HEK293 (cell line): ENCODE measurements at regions not wholly inside any gene's neighbourhood (a gene's known extent, or its start where the extent isn't known, plus 50 kb on each side); places are given as distances from the start of the nearest gene placed in this dataset.

Source experiments
- HOXC10 ChIP-seq: sonication (generic); formaldehyde crosslinking; IDR thresholded peaks from 2 replicates; pipeline ENCODE4 v1.8.1; 2023; ENCODE audit warnings: mild to moderate bottlenecking, missing genetic modification reagents
- ZBTB1 ChIP-seq: fragments of 450-650 bp; formaldehyde crosslinking; IDR thresholded peaks from 2 replicates; pipeline ENCODE4 v1.5.1; 2016; ENCODE audit warnings: missing biosample characterization, missing genetic modification characterization
- ZBTB7A ChIP-seq: fragments of 450-650 bp; formaldehyde crosslinking; IDR thresholded peaks from 2 replicates; pipeline ENCODE4 v1.5.1; 2016; ENCODE audit warnings: low read depth, missing biosample characterization, missing genetic modification characterization
- TF ChIP-seq, protein P1 (sequence below): fragments of 450-650 bp; formaldehyde crosslinking; IDR thresholded peaks from 2 replicates; pipeline ENCODE4 v1.5.1; 2016; ENCODE audit warnings: missing biosample characterization, missing genetic modification characterization
- TF ChIP-seq, protein P2 (sequence below): fragments of 450-650 bp; formaldehyde crosslinking; IDR thresholded peaks from 2 replicates; pipeline ENCODE4 v1.5.1; 2016; ENCODE audit warnings: missing biosample characterization, missing genetic modification characterization, borderline replicate concordance

- TF ChIP-seq, protein P1, sequence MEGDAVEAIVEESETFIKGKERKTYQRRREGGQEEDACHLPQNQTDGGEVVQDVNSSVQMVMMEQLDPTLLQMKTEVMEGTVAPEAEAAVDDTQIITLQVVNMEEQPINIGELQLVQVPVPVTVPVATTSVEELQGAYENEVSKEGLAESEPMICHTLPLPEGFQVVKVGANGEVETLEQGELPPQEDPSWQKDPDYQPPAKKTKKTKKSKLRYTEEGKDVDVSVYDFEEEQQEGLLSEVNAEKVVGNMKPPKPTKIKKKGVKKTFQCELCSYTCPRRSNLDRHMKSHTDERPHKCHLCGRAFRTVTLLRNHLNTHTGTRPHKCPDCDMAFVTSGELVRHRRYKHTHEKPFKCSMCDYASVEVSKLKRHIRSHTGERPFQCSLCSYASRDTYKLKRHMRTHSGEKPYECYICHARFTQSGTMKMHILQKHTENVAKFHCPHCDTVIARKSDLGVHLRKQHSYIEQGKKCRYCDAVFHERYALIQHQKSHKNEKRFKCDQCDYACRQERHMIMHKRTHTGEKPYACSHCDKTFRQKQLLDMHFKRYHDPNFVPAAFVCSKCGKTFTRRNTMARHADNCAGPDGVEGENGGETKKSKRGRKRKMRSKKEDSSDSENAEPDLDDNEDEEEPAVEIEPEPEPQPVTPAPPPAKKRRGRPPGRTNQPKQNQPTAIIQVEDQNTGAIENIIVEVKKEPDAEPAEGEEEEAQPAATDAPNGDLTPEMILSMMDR (tag by site-specific recombination) = no peak
- TF ChIP-seq, protein P2, sequence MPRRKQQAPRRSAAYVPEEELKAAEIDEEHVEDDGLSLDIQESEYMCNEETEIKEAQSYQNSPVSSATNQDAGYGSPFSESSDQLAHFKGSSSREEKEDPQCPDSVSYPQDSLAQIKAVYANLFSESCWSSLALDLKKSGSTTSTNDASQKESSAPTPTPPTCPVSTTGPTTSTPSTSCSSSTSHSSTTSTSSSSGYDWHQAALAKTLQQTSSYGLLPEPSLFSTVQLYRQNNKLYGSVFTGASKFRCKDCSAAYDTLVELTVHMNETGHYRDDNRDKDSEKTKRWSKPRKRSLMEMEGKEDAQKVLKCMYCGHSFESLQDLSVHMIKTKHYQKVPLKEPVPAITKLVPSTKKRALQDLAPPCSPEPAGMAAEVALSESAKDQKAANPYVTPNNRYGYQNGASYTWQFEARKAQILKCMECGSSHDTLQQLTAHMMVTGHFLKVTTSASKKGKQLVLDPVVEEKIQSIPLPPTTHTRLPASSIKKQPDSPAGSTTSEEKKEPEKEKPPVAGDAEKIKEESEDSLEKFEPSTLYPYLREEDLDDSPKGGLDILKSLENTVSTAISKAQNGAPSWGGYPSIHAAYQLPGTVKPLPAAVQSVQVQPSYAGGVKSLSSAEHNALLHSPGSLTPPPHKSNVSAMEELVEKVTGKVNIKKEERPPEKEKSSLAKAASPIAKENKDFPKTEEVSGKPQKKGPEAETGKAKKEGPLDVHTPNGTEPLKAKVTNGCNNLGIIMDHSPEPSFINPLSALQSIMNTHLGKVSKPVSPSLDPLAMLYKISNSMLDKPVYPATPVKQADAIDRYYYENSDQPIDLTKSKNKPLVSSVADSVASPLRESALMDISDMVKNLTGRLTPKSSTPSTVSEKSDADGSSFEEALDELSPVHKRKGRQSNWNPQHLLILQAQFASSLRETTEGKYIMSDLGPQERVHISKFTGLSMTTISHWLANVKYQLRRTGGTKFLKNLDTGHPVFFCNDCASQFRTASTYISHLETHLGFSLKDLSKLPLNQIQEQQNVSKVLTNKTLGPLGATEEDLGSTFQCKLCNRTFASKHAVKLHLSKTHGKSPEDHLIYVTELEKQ (tag by site-specific recombination) = no peak
- TF ChIP-seq ZBTB1 (tag by site-specific recombination) (no peak), HOXC10 (CRISPR knock-in tag) (no peak), ZBTB7A (tag by site-specific recombination) (no peak)
Observed at GRCh38 chr20:11483697-11484096, 434.0 kb upstream of the BTBD3 start.
